Activated CD8-positive, alpha-beta T cell treated with anti-CD3 and anti-CD28 coated beads for 36 hours (primary cell): ENCODE measurements at regions not wholly inside any gene's neighbourhood (a gene's known extent, or its start where the extent isn't known, plus 50 kb on each side); places are given as distances from the start of the nearest gene placed in this dataset.

Experiments used
- ATAC-seq: fragments of 200-7000 bp; cut with Tn5 transposase; one replicate; pipeline ENCODE4 v1.10.0; 2021; ENCODE audit warnings: mild to moderate bottlenecking, moderate library complexity
- CTCF ChIA-PET: fragments of 350-600 bp; sonication (Branson Sonifier 250); formaldehyde crosslinking; loops from one replicate; lab custom pipeline; 2021; ENCODE audit warnings: antibody characterized with exemption; lab: Charles Lee
- POLR2A ChIA-PET: fragments of 350-600 bp; sonication (Branson Sonifier 250); formaldehyde crosslinking; loops from one replicate; lab custom pipeline; 2021; ENCODE audit warnings: antibody characterized with exemption; lab: Charles Lee
- DNase-seq: peaks from one replicate; pipeline ENCODE4 v3.0.0-alpha.2; 2020
- H3K27ac Mint-ChIP-seq: one replicate; pipeline ENCODE4 v1.8.0; 2021; ENCODE audit warnings: mild to moderate bottlenecking, mixed read lengths
- H3K27me3 Mint-ChIP-seq: one replicate; pipeline ENCODE4 v1.8.0; 2021; ENCODE audit warnings: mixed read lengths
- H3K36me3 Mint-ChIP-seq: one replicate; pipeline ENCODE4 v1.8.0; 2021; ENCODE audit warnings: low read depth, mixed read lengths
- H3K4me1 Mint-ChIP-seq: one replicate; pipeline ENCODE4 v1.8.0; 2021; ENCODE audit warnings: low read depth, mixed read lengths
- H3K4me3 Mint-ChIP-seq: one replicate; pipeline ENCODE4 v1.8.0; 2021; ENCODE audit warnings: mild to moderate bottlenecking, moderate library complexity, mixed read lengths
- H3K9me3 Mint-ChIP-seq: one replicate; pipeline ENCODE4 v1.8.0; 2021; ENCODE audit warnings: mixed read lengths
- CTCF ChIP-seq: fragments of 200-600 bp; IDR thresholded peaks from one replicate; pipeline ENCODE4 v1.8.0; 2022; ENCODE audit warnings: antibody characterized with exemption, mild to moderate bottlenecking
- intact Hi-C: fragments of 100-400 bp; cut with micrococcal nuclease; formaldehyde crosslinking; loops from one replicate; pipeline ENCODE4 v1.10.0; 2022

GRCh38 chr3:150131663-150132062, 161.0 kb upstream of the PFN2 start:
- no peaks in the 10 kb centered on the region for H3K9me3 Mint-ChIP-seq
- ChIA-PET CTCF (no interaction called here), POLR2A (no interaction called here)
- TF ChIP-seq CTCF, result no peak
- no peak overlapping the region for H3K27ac Mint-ChIP-seq
- DNase-seq (no peak), ATAC-seq (no peak)
- no peak overlapping the region for H3K4me3 Mint-ChIP-seq
- H3K4me1 Mint-ChIP-seq, result no peaks in the 10 kb centered on the region
- no peaks in the 10 kb centered on the region for H3K36me3 Mint-ChIP-seq
- intact Hi-C loops, result no loop called here
- H3K27me3 Mint-ChIP-seq, result peaks cover 14% of the 10 kb centered on the region

GRCh38 chr3:150130404-150131100, 159.9 kb upstream of the PFN2 start:
- intact Hi-C loops, result no loop called here
- Mint-ChIP-seq H3K4me1 (no peaks in the 10 kb centered on the region), H3K27ac (no peak overlapping the region), H3K4me3 (no peak overlapping the region), H3K27me3 (peaks cover 18% of the 10 kb centered on the region), H3K9me3 (no peaks in the 10 kb centered on the region), H3K36me3 (no peaks in the 10 kb centered on the region)
- ChIA-PET CTCF (interaction anchor here (1.2 kb wide), 1 partner anchor 90 kb away, joined by 4 read pairs; no protein-coding TSS in a partner anchor), POLR2A (no interaction called here)
- ATAC-seq, result no peak
- TF ChIP-seq CTCF, result no peak
- no peak for DNase-seq

GRCh38 chr3:150129166-150129565, 158.5 kb upstream of the PFN2 start:
- peaks cover 20% of the 10 kb centered on the region for H3K27me3 Mint-ChIP-seq
- no peaks in the 10 kb centered on the region for H3K9me3 Mint-ChIP-seq
- no peaks in the 10 kb centered on the region for H3K36me3 Mint-ChIP-seq
- CTCF ChIA-PET, result interaction anchor here (0.9 kb wide), 1 partner anchor 55 kb away, joined by 3 read pairs; no protein-coding TSS in a partner anchor
- intact Hi-C loops, result no loop called here
- ATAC-seq (no peak), DNase-seq (no peak)
- no peaks in the 10 kb centered on the region for H3K4me1 Mint-ChIP-seq
- no peak overlapping the region for H3K27ac Mint-ChIP-seq
- no peak overlapping the region for H3K4me3 Mint-ChIP-seq
- TF ChIP-seq CTCF, result no peak
- POLR2A ChIA-PET, result no interaction called here

- no peak for TF ChIP-seq CTCF
- no peaks in the 10 kb centered on the region for H3K4me1 Mint-ChIP-seq
- intact Hi-C loops, result no loop called here
- ChIA-PET POLR2A (no interaction called here), CTCF (no interaction called here)
- H3K9me3 Mint-ChIP-seq, result no peaks in the 10 kb centered on the region
- H3K27me3 Mint-ChIP-seq, result peaks cover 22% of the 10 kb centered on the region
- no peak overlapping the region for H3K4me3 Mint-ChIP-seq
- DNase-seq, result no peak
- no peak for ATAC-seq
- no peak overlapping the region for H3K27ac Mint-ChIP-seq
- no peaks in the 10 kb centered on the region for H3K36me3 Mint-ChIP-seq
These were observed 157.4 kb upstream of the PFN2 start for GRCh38 chr3:150128126-150128525.

- H3K27ac Mint-ChIP-seq, result no peak overlapping the region
- no peaks in the 10 kb centered on the region for H3K4me1 Mint-ChIP-seq
- intact Hi-C loops, result no loop called here
- TF ChIP-seq CTCF, result no peak
- DNase-seq (no peak), ATAC-seq (no peak)
- peaks cover 22% of the 10 kb centered on the region for H3K27me3 Mint-ChIP-seq
- ChIA-PET CTCF (no interaction called here), POLR2A (no interaction called here)
- H3K36me3 Mint-ChIP-seq, result no peaks in the 10 kb centered on the region
- H3K9me3 Mint-ChIP-seq, result no peaks in the 10 kb centered on the region
- no peak overlapping the region for H3K4me3 Mint-ChIP-seq
These were observed 156.4 kb upstream of the PFN2 start for GRCh38 chr3:150127011-150127490.
